ENCODE measurements at regions not wholly inside any gene's neighbourhood (a gene's known extent, or its start where the extent isn't known, plus 50 kb on each side); places are given as distances from the start of the nearest gene placed in this dataset.

- DNase-seq (no peak), ATAC-seq (no peak)
- peaks cover 3% of the 10 kb centered on the region for H3K27me3 Mint-ChIP-seq (ENCODE audit: low read depth)
- no peaks in the 10 kb centered on the region for H3K36me3 Mint-ChIP-seq (ENCODE audit: insufficient read depth)
- H3K4me1 Mint-ChIP-seq (ENCODE audit: low read depth): no peaks in the 10 kb centered on the region
- no peak overlapping the region for H3K4me3 Mint-ChIP-seq
- no peaks in the 10 kb centered on the region for H3K9me3 Mint-ChIP-seq
Observed at GRCh38 chr18:1995041-1995612, 576.2 kb downstream of the METTL4 start.

GRCh38 chr18:1998121-1998520 lies 573.2 kb downstream of the METTL4 start:
- H3K4me1 Mint-ChIP-seq (ENCODE audit: low read depth): no peaks in the 10 kb centered on the region
- H3K4me3 Mint-ChIP-seq: no peak overlapping the region
- H3K36me3 Mint-ChIP-seq (ENCODE audit: insufficient read depth): no peaks in the 10 kb centered on the region
- peaks cover 3% of the 10 kb centered on the region for H3K27me3 Mint-ChIP-seq (ENCODE audit: low read depth)
- ATAC-seq (no peak), DNase-seq (no peak)
- no peaks in the 10 kb centered on the region for H3K9me3 Mint-ChIP-seq

GRCh38 chr18:1999387-1999786 lies 571.9 kb downstream of the METTL4 start:
- H3K36me3 Mint-ChIP-seq (ENCODE audit: insufficient read depth): no peaks in the 10 kb centered on the region
- no peaks in the 10 kb centered on the region for H3K4me1 Mint-ChIP-seq (ENCODE audit: low read depth)
- no peak overlapping the region for H3K4me3 Mint-ChIP-seq
- DNase-seq: no peak
- H3K27me3 Mint-ChIP-seq (ENCODE audit: low read depth): peaks cover 3% of the 10 kb centered on the region
- no peak for ATAC-seq
- no peaks in the 10 kb centered on the region for H3K9me3 Mint-ChIP-seq

GRCh38 chr18:2002151-2002550 lies 569.2 kb downstream of the METTL4 start:
- H3K4me3 Mint-ChIP-seq: no peak overlapping the region
- H3K9me3 Mint-ChIP-seq: no peaks in the 10 kb centered on the region
- H3K27me3 Mint-ChIP-seq (ENCODE audit: low read depth): no peaks in the 10 kb centered on the region
- no peaks in the 10 kb centered on the region for H3K4me1 Mint-ChIP-seq (ENCODE audit: low read depth)
- ATAC-seq (no peak), DNase-seq (no peak)
- H3K36me3 Mint-ChIP-seq (ENCODE audit: insufficient read depth): no peaks in the 10 kb centered on the region

- ATAC-seq: no peak
- Mint-ChIP-seq H3K4me3 (no peak overlapping the region), H3K9me3 (no peaks in the 10 kb centered on the region), H3K4me1 (ENCODE audit: low read depth) (no peaks in the 10 kb centered on the region), H3K27me3 (ENCODE audit: low read depth) (no peaks in the 10 kb centered on the region), H3K36me3 (ENCODE audit: insufficient read depth) (no peaks in the 10 kb centered on the region)
- DNase-seq: no peak
Observed at GRCh38 chr18:2002604-2003003, 568.7 kb downstream of the METTL4 start.

- H3K9me3 Mint-ChIP-seq: no peaks in the 10 kb centered on the region
- no peak for DNase-seq
- no peak for ATAC-seq
Observed at GRCh38 chr18:2009942-2010697, 561.2 kb downstream of the METTL4 start.

GRCh38 chr18:2027016-2027415 lies 544.3 kb downstream of the METTL4 start:
- Mint-ChIP-seq H3K9me3 (no peaks in the 10 kb centered on the region), H3K36me3 (ENCODE audit: insufficient read depth) (no peaks in the 10 kb centered on the region), H3K4me3 (no peak overlapping the region), H3K27me3 (ENCODE audit: low read depth) (no peaks in the 10 kb centered on the region), H3K4me1 (ENCODE audit: low read depth) (peaks cover 1% of the 10 kb centered on the region)
- DNase-seq: no peak
- ATAC-seq: peak in 1 of 2 donors; percentile 27

More at GRCh38 chr18:2009942-2010697, 561.2 kb downstream of the METTL4 start:
- no peaks in the 10 kb centered on the region for H3K36me3 Mint-ChIP-seq (ENCODE audit: insufficient read depth)
- H3K4me1 Mint-ChIP-seq (ENCODE audit: low read depth): no peaks in the 10 kb centered on the region
- no peak overlapping the region for H3K4me3 Mint-ChIP-seq
- no peaks in the 10 kb centered on the region for H3K27me3 Mint-ChIP-seq (ENCODE audit: low read depth)

GRCh38 chr18:2027756-2028155 lies 543.5 kb downstream of the METTL4 start:
- H3K27me3 Mint-ChIP-seq (ENCODE audit: low read depth): no peaks in the 10 kb centered on the region
- ATAC-seq (no peak), DNase-seq (no peak)
- H3K36me3 Mint-ChIP-seq (ENCODE audit: insufficient read depth): no peaks in the 10 kb centered on the region
- peaks cover 1% of the 10 kb centered on the region for H3K4me1 Mint-ChIP-seq (ENCODE audit: low read depth)
- no peak overlapping the region for H3K4me3 Mint-ChIP-seq
- H3K9me3 Mint-ChIP-seq: no peaks in the 10 kb centered on the region

- no peak overlapping the region for H3K4me3 Mint-ChIP-seq
- H3K27me3 Mint-ChIP-seq (ENCODE audit: low read depth): no peaks in the 10 kb centered on the region
- peaks cover 1% of the 10 kb centered on the region for H3K4me1 Mint-ChIP-seq (ENCODE audit: low read depth)
- no peaks in the 10 kb centered on the region for H3K9me3 Mint-ChIP-seq
- ATAC-seq (no peak), DNase-seq (no peak)
- no peaks in the 10 kb centered on the region for H3K36me3 Mint-ChIP-seq (ENCODE audit: insufficient read depth)
Observed at GRCh38 chr18:2028986-2029385, 542.3 kb downstream of the METTL4 start.

- Mint-ChIP-seq H3K27me3 (ENCODE audit: low read depth) (no peaks in the 10 kb centered on the region), H3K9me3 (no peaks in the 10 kb centered on the region), H3K4me1 (ENCODE audit: low read depth) (peaks cover 1% of the 10 kb centered on the region), H3K36me3 (ENCODE audit: insufficient read depth) (no peaks in the 10 kb centered on the region), H3K4me3 (no peak overlapping the region)
- ATAC-seq (no peak), DNase-seq (no peak)
Observed at GRCh38 chr18:2030647-2031046, 540.7 kb downstream of the METTL4 start.

- no peak for ATAC-seq
- no peaks in the 10 kb centered on the region for H3K9me3 Mint-ChIP-seq
- DNase-seq: no peak
- no peaks in the 10 kb centered on the region for H3K27me3 Mint-ChIP-seq (ENCODE audit: low read depth)
- H3K4me3 Mint-ChIP-seq: no peak overlapping the region
- peaks cover 1% of the 10 kb centered on the region for H3K4me1 Mint-ChIP-seq (ENCODE audit: low read depth)
- H3K36me3 Mint-ChIP-seq (ENCODE audit: insufficient read depth): no peaks in the 10 kb centered on the region
Observed at GRCh38 chr18:2032036-2032435, 539.3 kb downstream of the METTL4 start.

- no peaks in the 10 kb centered on the region for H3K9me3 Mint-ChIP-seq
- no peak overlapping the region for H3K4me3 Mint-ChIP-seq
- ATAC-seq (no peak), DNase-seq (no peak)
- no peaks in the 10 kb centered on the region for H3K36me3 Mint-ChIP-seq (ENCODE audit: insufficient read depth)
- peaks cover 1% of the 10 kb centered on the region for H3K4me1 Mint-ChIP-seq (ENCODE audit: low read depth)
- H3K27me3 Mint-ChIP-seq (ENCODE audit: low read depth): peaks cover 2% of the 10 kb centered on the region
Observed at GRCh38 chr18:2035056-2035455, 536.2 kb downstream of the METTL4 start.

GRCh38 chr18:2036086-2036485 lies 535.2 kb downstream of the METTL4 start:
- no peaks in the 10 kb centered on the region for H3K9me3 Mint-ChIP-seq
- DNase-seq: no peak
- no peaks in the 10 kb centered on the region for H3K36me3 Mint-ChIP-seq (ENCODE audit: insufficient read depth)
- H3K4me3 Mint-ChIP-seq: no peak overlapping the region
- H3K27me3 Mint-ChIP-seq (ENCODE audit: low read depth): peaks cover 2% of the 10 kb centered on the region
- no peaks in the 10 kb centered on the region for H3K4me1 Mint-ChIP-seq (ENCODE audit: low read depth)
- ATAC-seq: peak; percentile 38 to 43

- ATAC-seq (no peak), DNase-seq (no peak)
- Mint-ChIP-seq H3K4me1 (ENCODE audit: low read depth) (no peaks in the 10 kb centered on the region), H3K27me3 (ENCODE audit: low read depth) (peaks cover 2% of the 10 kb centered on the region), H3K9me3 (no peaks in the 10 kb centered on the region), H3K36me3 (ENCODE audit: insufficient read depth) (no peaks in the 10 kb centered on the region), H3K4me3 (no peak overlapping the region)
Observed at GRCh38 chr18:2040279-2040678, 531.0 kb downstream of the METTL4 start.

- Mint-ChIP-seq H3K4me3 (no peak overlapping the region), H3K9me3 (no peaks in the 10 kb centered on the region), H3K36me3 (ENCODE audit: insufficient read depth) (no peaks in the 10 kb centered on the region), H3K4me1 (ENCODE audit: low read depth) (no peaks in the 10 kb centered on the region), H3K27me3 (ENCODE audit: low read depth) (no peaks in the 10 kb centered on the region)
- DNase-seq: no peak
- ATAC-seq: no peak
Observed at GRCh38 chr18:2049986-2050385, 521.3 kb downstream of the METTL4 start.
